Panc1 (cell line): ENCODE measurements at regions not wholly inside any gene's neighbourhood (a gene's known extent, or its start where the extent isn't known, plus 50 kb on each side); places are given as distances from the start of the nearest gene placed in this dataset.

Experiments used
- ATAC-seq: fragments of 200-7000 bp; cut with Tn5 transposase; 2 replicates; pipeline ENCODE4 v1.9.1; 2020; ENCODE audit warnings: mild to moderate bottlenecking, moderate library complexity
- BruUV-seq: library from RNA; stranded (reverse); fragments of 400-500 nt; replicated peaks from 2 replicates; lab custom pipeline; 2021; lab: Mats Ljungman, UMichigan
- CTCF ChIA-PET: fragments of 300-600 bp; sonication (Branson Sonifier 250); formaldehyde crosslinking; loops from one replicate; lab custom pipeline; 2022; ENCODE audit warnings: antibody characterized with exemption; lab: Charles Lee
- POLR2A ChIA-PET: fragments of 300-600 bp; sonication (Branson Sonifier 250); formaldehyde crosslinking; loops from one replicate; lab custom pipeline; 2022; ENCODE audit warnings: antibody characterized with exemption; lab: Charles Lee
- DNase-seq: peaks from one replicate; pipeline ENCODE4 v3.0.0-alpha.2; 2010; ENCODE audit warnings: low read depth, low spot score
- H3K27ac ChIP-seq: 2 replicates; pipeline ENCODE4 v1.5.1; 2011; ENCODE audit warnings: mild to moderate bottlenecking, low read length, inconsistent platforms
- H3K27me3 ChIP-seq: fragments of 200-500 bp; sonication (Bioruptor generic); 2 replicates; pipeline ENCODE4 v1.6.0; 2014; ENCODE audit warnings: low read length, inconsistent platforms; ENCODE audit not compliant: control insufficient read depth, insufficient read depth
- H3K36me3 ChIP-seq: fragments of 200-500 bp; sonication (Bioruptor generic); 2 replicates; pipeline ENCODE4 v1.5.1; 2014; ENCODE audit warnings: inconsistent platforms, mild to moderate bottlenecking, low read length, moderate library complexity; ENCODE audit not compliant: control insufficient read depth, insufficient read depth
- H3K4me1 ChIP-seq: 2 replicates; pipeline ENCODE4 v1.5.1; 2011; ENCODE audit warnings: inconsistent platforms, mild to moderate bottlenecking, low read length, moderate library complexity; ENCODE audit not compliant: control insufficient read depth, insufficient read depth
- H3K4me3 ChIP-seq, 2 experiments: 2 replicates each; pipeline ENCODE4 v1.5.1; 2011 to 2012; ENCODE audit warnings: low read depth in 2 of 2, low read length in 2 of 2, mild to moderate bottlenecking in 2 of 2, inconsistent platforms in 1 of 2, moderate library complexity in 1 of 2
- H3K9me3 ChIP-seq: fragments of 200-500 bp; sonication (Bioruptor generic); 2 replicates; pipeline ENCODE4 v1.5.1; 2014; ENCODE audit warnings: low read depth, mild to moderate bottlenecking, inconsistent platforms, low read length, moderate library complexity; ENCODE audit not compliant: control insufficient read depth, insufficient read depth
- POLR2AphosphoS5 ChIP-seq: IDR thresholded peaks from 2 replicates; pipeline ENCODE4 v1.6.1; 2012; ENCODE audit warnings: mild to moderate bottlenecking, low read depth, low read length, moderate library complexity
- SIN3A ChIP-seq: IDR thresholded peaks from 2 replicates; pipeline ENCODE4 v1.6.1; 2012; ENCODE audit warnings: low read depth, mild to moderate bottlenecking, low read length, moderate library complexity, borderline replicate concordance; ENCODE audit not compliant: insufficient read depth
- TCF7L2 ChIP-seq: IDR thresholded peaks from 2 replicates; pipeline ENCODE4 v1.6.1; 2011; ENCODE audit warnings: mild to moderate bottlenecking, low read depth, low read length, inconsistent platforms
- in situ Hi-C: cut with HindIII; loops from 2 replicates; pipeline ENCODE4 v1.10.0; 2016; ENCODE audit warnings: low sequenced_read_pairs, low pct_unique_long_range_greater_than_20kb
- intact Hi-C: fragments of 100-400 bp; cut with micrococcal nuclease; formaldehyde crosslinking; loops from one replicate; pipeline ENCODE4 v1.10.0; 2022; ENCODE audit not compliant: unreplicated experiment
- TF ChIP-seq, protein P1 (sequence below): fragments of 450-650 bp; IDR thresholded peaks from 2 replicates; pipeline ENCODE4 v1.5.1; 2017; ENCODE audit warnings: mild to moderate bottlenecking
- TF ChIP-seq, protein P2 (sequence below), 2 experiments: IDR thresholded peaks; 2 replicates each; pipeline ENCODE4 v1.6.1; 2011 to 2012; ENCODE audit warnings: low read depth in 2 of 2, control low read depth in 1 of 2, low read length in 1 of 2, mild to moderate bottlenecking in 1 of 2, moderate library complexity in 1 of 2; ENCODE audit not compliant: insufficient read depth in 1 of 2

DNA sequence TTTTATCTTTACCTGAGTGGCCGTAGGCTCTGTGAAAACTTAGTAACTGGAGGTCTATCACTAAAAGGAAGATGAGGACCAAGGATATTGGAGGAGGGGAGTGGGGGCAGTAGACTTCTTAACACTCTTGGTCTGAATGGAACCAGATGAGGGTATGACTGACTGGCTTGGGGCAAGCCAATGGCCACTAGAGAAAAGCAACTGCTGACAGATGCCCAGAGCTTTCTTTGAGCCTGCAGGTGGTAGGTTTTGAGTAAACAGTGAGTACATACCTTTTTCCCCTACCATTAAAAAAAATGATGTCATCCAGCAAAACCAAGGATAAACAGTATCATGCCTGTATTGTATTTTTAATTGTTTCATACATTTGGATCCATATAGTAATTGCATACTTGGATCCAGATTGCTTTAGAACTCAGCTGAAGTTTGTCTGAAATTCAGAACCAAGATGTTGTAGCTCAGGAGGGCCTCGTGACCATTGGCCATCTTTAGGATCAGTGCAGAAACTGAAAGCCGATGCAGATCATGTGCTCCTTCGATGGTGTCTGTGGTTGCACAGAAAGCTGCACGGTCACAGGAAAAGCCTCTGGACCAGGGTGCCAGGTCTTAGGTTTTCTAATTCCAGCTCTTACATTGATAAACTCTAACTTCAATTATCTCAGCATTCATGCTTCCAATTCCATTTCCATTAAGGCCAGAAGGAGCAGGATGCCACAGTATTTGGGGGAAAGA lies 131.0 kb downstream of the PDGFRA start:
- TF ChIP-seq SIN3A (no peak), POLR2AphosphoS5 (no peak)
- ChIA-PET POLR2A (no interaction called here), CTCF (no interaction called here)
- DNase-seq (no peak), ATAC-seq (no peak)
- Histone ChIP-seq H3K27ac (no peak overlapping the region), H3K27me3 (no peaks in the 10 kb centered on the region), H3K9me3 (no peaks in the 10 kb centered on the region), H3K4me3 (no peak overlapping the region), H3K36me3 (no peaks in the 10 kb centered on the region), H3K4me1 (no peaks in the 10 kb centered on the region)
- intact Hi-C loops (no loop called here), in situ Hi-C loops (no loop called here)
- BruUV-seq, result no TSS peak

DNA sequence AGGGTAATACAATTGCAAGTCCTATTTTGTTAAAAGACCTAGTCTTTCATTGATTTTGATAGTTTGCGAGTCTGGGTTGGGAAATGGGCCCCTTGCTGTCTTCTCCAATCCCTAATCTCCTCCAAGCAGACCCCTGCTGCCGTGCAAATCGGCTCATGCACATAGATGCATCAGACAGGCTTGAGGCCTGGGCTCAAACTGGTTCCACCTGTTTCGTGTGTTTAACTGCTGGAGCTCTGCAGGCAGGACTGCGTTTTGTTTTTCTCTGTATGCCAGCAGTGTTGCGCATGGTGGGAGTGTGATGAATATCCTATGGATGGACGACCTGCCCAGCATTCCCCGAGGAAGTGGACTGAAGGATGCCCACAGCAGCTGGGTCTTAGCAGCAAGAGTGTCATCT lies 133.9 kb downstream of the PDGFRA start:
- TF ChIP-seq, protein P1, sequence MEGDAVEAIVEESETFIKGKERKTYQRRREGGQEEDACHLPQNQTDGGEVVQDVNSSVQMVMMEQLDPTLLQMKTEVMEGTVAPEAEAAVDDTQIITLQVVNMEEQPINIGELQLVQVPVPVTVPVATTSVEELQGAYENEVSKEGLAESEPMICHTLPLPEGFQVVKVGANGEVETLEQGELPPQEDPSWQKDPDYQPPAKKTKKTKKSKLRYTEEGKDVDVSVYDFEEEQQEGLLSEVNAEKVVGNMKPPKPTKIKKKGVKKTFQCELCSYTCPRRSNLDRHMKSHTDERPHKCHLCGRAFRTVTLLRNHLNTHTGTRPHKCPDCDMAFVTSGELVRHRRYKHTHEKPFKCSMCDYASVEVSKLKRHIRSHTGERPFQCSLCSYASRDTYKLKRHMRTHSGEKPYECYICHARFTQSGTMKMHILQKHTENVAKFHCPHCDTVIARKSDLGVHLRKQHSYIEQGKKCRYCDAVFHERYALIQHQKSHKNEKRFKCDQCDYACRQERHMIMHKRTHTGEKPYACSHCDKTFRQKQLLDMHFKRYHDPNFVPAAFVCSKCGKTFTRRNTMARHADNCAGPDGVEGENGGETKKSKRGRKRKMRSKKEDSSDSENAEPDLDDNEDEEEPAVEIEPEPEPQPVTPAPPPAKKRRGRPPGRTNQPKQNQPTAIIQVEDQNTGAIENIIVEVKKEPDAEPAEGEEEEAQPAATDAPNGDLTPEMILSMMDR, result no peak
- no peak for TF ChIP-seq POLR2AphosphoS5
- TF ChIP-seq, protein P2, sequence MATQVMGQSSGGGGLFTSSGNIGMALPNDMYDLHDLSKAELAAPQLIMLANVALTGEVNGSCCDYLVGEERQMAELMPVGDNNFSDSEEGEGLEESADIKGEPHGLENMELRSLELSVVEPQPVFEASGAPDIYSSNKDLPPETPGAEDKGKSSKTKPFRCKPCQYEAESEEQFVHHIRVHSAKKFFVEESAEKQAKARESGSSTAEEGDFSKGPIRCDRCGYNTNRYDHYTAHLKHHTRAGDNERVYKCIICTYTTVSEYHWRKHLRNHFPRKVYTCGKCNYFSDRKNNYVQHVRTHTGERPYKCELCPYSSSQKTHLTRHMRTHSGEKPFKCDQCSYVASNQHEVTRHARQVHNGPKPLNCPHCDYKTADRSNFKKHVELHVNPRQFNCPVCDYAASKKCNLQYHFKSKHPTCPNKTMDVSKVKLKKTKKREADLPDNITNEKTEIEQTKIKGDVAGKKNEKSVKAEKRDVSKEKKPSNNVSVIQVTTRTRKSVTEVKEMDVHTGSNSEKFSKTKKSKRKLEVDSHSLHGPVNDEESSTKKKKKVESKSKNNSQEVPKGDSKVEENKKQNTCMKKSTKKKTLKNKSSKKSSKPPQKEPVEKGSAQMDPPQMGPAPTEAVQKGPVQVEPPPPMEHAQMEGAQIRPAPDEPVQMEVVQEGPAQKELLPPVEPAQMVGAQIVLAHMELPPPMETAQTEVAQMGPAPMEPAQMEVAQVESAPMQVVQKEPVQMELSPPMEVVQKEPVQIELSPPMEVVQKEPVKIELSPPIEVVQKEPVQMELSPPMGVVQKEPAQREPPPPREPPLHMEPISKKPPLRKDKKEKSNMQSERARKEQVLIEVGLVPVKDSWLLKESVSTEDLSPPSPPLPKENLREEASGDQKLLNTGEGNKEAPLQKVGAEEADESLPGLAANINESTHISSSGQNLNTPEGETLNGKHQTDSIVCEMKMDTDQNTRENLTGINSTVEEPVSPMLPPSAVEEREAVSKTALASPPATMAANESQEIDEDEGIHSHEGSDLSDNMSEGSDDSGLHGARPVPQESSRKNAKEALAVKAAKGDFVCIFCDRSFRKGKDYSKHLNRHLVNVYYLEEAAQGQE (IDR thresholded peaks at IDR 0.05; ENCODE audit: insufficient read depth in 1 of 2, low read depth in 2 of 2, low read length in 1 of 2), result no peak
- no peak for TF ChIP-seq TCF7L2
- no peak for TF ChIP-seq SIN3A
- in situ Hi-C loops (no loop called here), intact Hi-C loops (no loop called here)
- BruUV-seq, result no TSS peak
- H3K27me3 ChIP-seq, result no peaks in the 10 kb centered on the region
- no peaks in the 10 kb centered on the region for H3K9me3 ChIP-seq
- ATAC-seq (no peak), DNase-seq (no peak)
- POLR2A ChIA-PET, result no interaction called here
- CTCF ChIA-PET, result no interaction called here
- no peak overlapping the region for H3K27ac ChIP-seq
- no peaks in the 10 kb centered on the region for H3K4me1 ChIP-seq
- H3K36me3 ChIP-seq, result no peaks in the 10 kb centered on the region
- no peak overlapping the region for H3K4me3 ChIP-seq

DNA sequence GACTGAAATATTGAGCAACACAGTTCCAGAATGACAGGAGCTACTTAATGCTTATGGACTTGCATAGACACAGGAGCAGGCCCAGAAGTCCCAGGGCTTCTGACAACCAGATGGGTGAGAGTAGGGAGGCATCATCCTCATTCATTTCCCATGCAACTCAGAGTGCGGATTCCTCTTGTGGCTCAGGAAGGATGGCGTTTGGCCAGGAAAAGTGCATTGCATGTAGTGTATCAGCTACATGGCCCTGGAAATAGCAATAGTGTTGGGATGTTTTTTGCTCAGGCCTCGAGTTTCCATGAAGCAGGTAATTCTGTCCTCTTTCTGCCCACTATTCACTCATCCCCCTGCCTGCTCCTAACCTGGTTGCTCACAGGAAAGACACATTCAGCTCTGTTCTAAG lies 136.6 kb downstream of the PDGFRA start:
- ATAC-seq (no peak), DNase-seq (no peak)
- H3K27ac ChIP-seq, result no peak overlapping the region
- ChIA-PET POLR2A (no interaction called here), CTCF (no interaction called here)
- TF ChIP-seq SIN3A (no peak), POLR2AphosphoS5 (no peak), TCF7L2 (no peak)
- TF ChIP-seq, protein P1, result no peak
- TF ChIP-seq, protein P2 (IDR thresholded peaks at IDR 0.05; ENCODE audit: insufficient read depth in 1 of 2, low read depth in 2 of 2, low read length in 1 of 2), result no peak
- H3K36me3 ChIP-seq, result no peaks in the 10 kb centered on the region
- no TSS peak for BruUV-seq
- in situ Hi-C loops (no loop called here), intact Hi-C loops (no loop called here)
- H3K27me3 ChIP-seq, result no peaks in the 10 kb centered on the region
- H3K9me3 ChIP-seq, result no peaks in the 10 kb centered on the region
- no peaks in the 10 kb centered on the region for H3K4me1 ChIP-seq
- H3K4me3 ChIP-seq, result no peak overlapping the region
